ENCODE measurements at regions not wholly inside any gene's neighbourhood (a gene's known extent, or its start where the extent isn't known, plus 50 kb on each side); places are given as distances from the start of the nearest gene placed in this dataset.

DNA sequence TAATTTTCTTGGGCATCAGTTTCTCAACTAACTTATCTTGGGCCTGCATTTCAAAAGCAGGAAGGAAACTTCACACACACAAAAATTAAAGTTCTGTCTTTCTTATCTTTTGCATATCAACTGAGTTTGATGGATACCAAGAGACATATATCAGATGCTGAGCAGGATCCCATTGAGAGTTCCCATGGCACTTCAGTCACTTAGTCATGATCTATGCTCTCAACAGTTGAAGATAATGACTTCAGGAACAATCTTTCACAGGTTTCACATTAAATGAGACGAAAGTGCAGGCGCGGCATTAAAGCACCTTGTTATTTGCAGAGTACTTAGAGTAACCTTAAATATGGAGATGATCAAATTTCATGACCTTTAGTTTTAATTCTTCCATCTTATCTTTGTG lies 2139.8 kb upstream of the CELF4 start:
- TF ChIP-seq, protein P1, sequence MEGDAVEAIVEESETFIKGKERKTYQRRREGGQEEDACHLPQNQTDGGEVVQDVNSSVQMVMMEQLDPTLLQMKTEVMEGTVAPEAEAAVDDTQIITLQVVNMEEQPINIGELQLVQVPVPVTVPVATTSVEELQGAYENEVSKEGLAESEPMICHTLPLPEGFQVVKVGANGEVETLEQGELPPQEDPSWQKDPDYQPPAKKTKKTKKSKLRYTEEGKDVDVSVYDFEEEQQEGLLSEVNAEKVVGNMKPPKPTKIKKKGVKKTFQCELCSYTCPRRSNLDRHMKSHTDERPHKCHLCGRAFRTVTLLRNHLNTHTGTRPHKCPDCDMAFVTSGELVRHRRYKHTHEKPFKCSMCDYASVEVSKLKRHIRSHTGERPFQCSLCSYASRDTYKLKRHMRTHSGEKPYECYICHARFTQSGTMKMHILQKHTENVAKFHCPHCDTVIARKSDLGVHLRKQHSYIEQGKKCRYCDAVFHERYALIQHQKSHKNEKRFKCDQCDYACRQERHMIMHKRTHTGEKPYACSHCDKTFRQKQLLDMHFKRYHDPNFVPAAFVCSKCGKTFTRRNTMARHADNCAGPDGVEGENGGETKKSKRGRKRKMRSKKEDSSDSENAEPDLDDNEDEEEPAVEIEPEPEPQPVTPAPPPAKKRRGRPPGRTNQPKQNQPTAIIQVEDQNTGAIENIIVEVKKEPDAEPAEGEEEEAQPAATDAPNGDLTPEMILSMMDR (IDR thresholded peaks at IDR 0.05): no peak
- TF ChIP-seq POLR2A (IDR thresholded peaks at IDR 0.05): no peak

Measured in testis (tissue), 2 donors.